H1 (cell line): ENCODE measurements at regions not wholly inside any gene's neighbourhood (a gene's known extent, or its start where the extent isn't known, plus 50 kb on each side); places are given as distances from the start of the nearest gene placed in this dataset.

Source experiments
- RAD21 ChIP-seq, 2 experiments: IDR thresholded peaks in 1 of 2; conservative IDR thresholded peaks in 1 of 2; 2 replicates each; pipeline ENCODE4 v1.6.1; 2011; ENCODE audit warnings: low read depth in 2 of 2, low read length in 2 of 2, improper control_type of control experiment in 1 of 2, inconsistent platforms in 1 of 2, mild to moderate bottlenecking in 1 of 2, moderate library complexity in 1 of 2
- TF ChIP-seq, protein P1 (sequence below), 3 experiments: IDR thresholded peaks; 1 replicate in 2 of 3; 2 replicates in 1 of 3; pipeline versions ENCODE4 v1.5.1 to v1.6.1; 2011; ENCODE audit warnings: low read length in 3 of 3, mild to moderate bottlenecking in 3 of 3, inconsistent platforms in 2 of 3, low read depth in 1 of 3, moderate library complexity in 1 of 3; ENCODE audit not compliant: insufficient read depth in 1 of 3; ENCODE audit errors: control extremely low read depth in 1 of 3

DNA sequence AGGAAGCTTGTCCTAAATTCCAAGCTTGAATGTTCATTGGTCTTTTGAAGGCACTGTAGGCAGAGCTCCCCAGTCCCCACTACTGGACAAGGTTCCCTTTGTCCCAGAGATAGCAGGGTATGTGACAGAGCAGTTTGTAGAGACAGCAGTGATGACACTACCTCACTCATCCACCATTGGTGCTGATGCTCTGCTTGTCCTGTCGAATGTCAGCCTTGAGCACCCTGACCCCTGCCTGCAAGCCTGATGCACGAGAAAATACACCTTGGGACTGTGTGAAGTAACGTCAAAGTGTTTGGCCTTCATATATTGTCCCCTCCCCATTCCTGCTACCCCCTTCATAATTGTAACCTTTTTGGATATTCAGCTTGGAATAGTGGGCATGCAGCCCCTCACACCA, 188.9 kb upstream of the EOLA2 start (continued):
- TF ChIP-seq RAD21 (IDR thresholded peaks at IDR 0.05 in 1 of 2, conservative IDR thresholded peaks at IDR 0.05 in 1 of 2; ENCODE audit: low read depth in 2 of 2, low read length in 2 of 2), result peak; percentile 18 to 34; a peak in 2 of 4 replicates
- TF ChIP-seq, protein P1, sequence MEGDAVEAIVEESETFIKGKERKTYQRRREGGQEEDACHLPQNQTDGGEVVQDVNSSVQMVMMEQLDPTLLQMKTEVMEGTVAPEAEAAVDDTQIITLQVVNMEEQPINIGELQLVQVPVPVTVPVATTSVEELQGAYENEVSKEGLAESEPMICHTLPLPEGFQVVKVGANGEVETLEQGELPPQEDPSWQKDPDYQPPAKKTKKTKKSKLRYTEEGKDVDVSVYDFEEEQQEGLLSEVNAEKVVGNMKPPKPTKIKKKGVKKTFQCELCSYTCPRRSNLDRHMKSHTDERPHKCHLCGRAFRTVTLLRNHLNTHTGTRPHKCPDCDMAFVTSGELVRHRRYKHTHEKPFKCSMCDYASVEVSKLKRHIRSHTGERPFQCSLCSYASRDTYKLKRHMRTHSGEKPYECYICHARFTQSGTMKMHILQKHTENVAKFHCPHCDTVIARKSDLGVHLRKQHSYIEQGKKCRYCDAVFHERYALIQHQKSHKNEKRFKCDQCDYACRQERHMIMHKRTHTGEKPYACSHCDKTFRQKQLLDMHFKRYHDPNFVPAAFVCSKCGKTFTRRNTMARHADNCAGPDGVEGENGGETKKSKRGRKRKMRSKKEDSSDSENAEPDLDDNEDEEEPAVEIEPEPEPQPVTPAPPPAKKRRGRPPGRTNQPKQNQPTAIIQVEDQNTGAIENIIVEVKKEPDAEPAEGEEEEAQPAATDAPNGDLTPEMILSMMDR (IDR thresholded peaks at IDR 0.05; ENCODE audit: control extremely low read depth in 1 of 3, insufficient read depth in 1 of 3, low read depth in 1 of 3, low read length in 3 of 3), result peak; percentile 2 to 35 (median 25)
